ENCODE measurements at regions not wholly inside any gene's neighbourhood (a gene's known extent, or its start where the extent isn't known, plus 50 kb on each side); places are given as distances from the start of the nearest gene placed in this dataset.

DNA sequence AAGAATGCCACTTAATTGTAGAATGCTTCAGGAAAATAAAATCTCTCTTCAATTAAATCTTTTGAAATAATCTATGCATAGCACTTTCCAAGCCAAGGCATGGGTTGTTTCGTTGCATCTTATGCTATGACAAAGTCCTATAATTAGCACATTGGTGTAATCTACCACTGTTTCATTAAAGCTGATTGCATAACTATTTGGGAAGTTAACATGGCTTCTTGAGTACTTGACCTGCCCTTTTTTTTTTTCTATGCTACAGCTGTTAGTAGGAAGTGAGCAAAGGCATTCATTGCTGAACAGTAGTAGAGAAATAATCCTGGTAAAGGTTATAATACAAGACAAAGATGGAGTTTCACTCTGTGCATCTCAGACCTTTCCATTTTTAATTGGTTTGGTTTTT is 557.2 kb upstream of the CELF2 start:
- TF ChIP-seq, protein P1, sequence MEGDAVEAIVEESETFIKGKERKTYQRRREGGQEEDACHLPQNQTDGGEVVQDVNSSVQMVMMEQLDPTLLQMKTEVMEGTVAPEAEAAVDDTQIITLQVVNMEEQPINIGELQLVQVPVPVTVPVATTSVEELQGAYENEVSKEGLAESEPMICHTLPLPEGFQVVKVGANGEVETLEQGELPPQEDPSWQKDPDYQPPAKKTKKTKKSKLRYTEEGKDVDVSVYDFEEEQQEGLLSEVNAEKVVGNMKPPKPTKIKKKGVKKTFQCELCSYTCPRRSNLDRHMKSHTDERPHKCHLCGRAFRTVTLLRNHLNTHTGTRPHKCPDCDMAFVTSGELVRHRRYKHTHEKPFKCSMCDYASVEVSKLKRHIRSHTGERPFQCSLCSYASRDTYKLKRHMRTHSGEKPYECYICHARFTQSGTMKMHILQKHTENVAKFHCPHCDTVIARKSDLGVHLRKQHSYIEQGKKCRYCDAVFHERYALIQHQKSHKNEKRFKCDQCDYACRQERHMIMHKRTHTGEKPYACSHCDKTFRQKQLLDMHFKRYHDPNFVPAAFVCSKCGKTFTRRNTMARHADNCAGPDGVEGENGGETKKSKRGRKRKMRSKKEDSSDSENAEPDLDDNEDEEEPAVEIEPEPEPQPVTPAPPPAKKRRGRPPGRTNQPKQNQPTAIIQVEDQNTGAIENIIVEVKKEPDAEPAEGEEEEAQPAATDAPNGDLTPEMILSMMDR (IDR thresholded peaks at IDR 0.05), result no peak
- no peak overlapping the region for H3K4me3 ChIP-seq
- no peaks in the 10 kb centered on the region for H3K4me1 ChIP-seq (ENCODE audit: low read depth)
- no peaks in the 10 kb centered on the region for H3K9me3 ChIP-seq
- DNase-seq (no peak), ATAC-seq (no peak)
- no peaks in the 10 kb centered on the region for H3K36me3 ChIP-seq (ENCODE audit: low read depth)
- intact Hi-C loops (cut with DNase I, micrococcal nuclease), result no loop called here

DNA sequence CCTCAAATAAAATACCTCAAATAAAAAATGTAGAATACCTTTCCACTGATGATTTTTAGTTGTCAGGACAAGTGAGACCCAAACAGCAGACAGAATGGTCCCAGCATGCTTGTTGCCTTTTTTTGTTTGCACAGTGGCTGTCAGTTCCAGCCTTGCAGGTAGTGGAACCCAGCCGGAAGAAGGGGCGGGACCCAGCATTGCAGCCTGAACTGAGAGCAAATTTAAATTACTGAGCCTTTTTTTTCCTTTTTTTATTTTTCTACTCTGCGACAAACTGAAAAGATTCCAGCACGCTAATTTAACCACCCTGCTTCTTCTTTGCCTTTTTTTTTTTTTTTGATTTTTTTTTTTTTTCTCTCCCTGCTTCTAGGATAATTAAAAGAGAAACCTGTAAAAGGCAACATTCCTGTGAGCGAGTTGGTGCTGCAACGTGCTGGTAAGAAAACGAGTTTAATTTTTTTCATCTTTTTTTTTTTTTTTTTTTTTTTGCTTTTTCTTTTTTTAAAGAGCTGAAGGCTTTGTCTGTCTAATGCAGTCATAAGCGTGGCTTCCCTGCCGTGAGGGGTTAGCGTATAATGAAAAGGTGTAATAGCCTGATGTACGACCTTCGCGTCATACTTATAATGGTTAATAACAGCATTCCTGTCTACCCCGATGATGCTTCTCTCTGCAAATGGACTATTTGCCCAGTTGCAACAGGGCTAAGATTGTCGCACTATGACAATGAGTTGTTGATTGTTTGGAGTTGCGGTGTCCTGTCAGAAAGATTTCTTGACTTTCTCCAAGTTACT is 555.3 kb upstream of the CELF2 start:
- no peaks in the 10 kb centered on the region for H3K9me3 ChIP-seq
- intact Hi-C loops (cut with DNase I, micrococcal nuclease), result no loop called here
- ATAC-seq, result no peak
- TF ChIP-seq, protein P1 (IDR thresholded peaks at IDR 0.05), result no peak
- no peaks in the 10 kb centered on the region for H3K36me3 ChIP-seq (ENCODE audit: low read depth)
- no peaks in the 10 kb centered on the region for H3K4me1 ChIP-seq (ENCODE audit: low read depth)
- DNase-seq, result peak in 1 of 3 donors; percentile 11
- H3K4me3 ChIP-seq, result no peak overlapping the region

DNA sequence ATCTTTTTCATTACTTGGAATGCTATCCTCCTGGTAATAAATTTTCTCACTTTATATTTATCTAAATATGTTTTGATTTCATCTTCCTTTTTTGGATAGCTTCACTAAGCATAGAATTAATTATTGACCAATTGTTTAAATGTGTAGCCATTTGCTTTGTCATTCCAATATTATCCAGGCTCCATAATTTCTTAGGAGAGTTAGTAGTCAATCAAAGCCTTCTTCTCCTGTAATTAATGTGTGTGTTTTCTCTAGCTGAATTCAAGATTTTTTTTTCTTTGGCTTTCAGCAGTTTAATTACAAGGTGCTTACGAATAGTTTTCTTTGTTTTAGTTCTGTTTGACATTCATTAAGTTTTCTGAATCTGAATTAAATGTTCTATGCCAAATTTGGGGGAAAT is 545.9 kb upstream of the CELF2 start:
- no peak for DNase-seq
- H3K36me3 ChIP-seq (ENCODE audit: low read depth), result no peaks in the 10 kb centered on the region
- intact Hi-C loops (cut with DNase I, micrococcal nuclease), result no loop called here
- TF ChIP-seq, protein P1 (IDR thresholded peaks at IDR 0.05), result no peak
- H3K9me3 ChIP-seq, result peaks cover 3% of the 10 kb centered on the region
- no peaks in the 10 kb centered on the region for H3K4me1 ChIP-seq (ENCODE audit: low read depth)
- no peak overlapping the region for H3K4me3 ChIP-seq
- ATAC-seq, result no peak

DNA sequence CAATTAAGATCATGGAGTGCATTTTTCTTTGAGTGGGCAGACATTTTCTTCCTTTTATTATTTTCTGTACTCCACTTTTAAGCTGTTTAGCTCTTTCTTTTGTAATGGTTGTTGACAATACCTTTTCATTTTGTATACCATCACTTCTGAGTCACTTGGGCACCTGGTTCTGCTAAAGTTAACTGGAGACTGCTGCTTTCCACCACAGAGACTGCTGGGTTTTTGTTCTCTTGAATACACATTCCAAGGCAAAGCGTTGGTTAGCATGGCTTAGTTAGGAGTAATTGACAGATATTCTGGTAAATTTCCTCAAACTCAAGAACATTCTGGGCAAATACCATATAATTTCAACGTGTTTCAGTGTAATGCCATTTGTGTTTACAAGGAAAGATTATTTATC is 541.9 kb upstream of the CELF2 start:
- intact Hi-C loops (cut with DNase I, micrococcal nuclease), result no loop called here
- no peak for DNase-seq
- H3K36me3 ChIP-seq (ENCODE audit: low read depth), result no peaks in the 10 kb centered on the region
- TF ChIP-seq, protein P1 (IDR thresholded peaks at IDR 0.05), result no peak
- no peak for ATAC-seq
- no peak overlapping the region for H3K4me3 ChIP-seq
- peaks cover 3% of the 10 kb centered on the region for H3K9me3 ChIP-seq
- H3K4me1 ChIP-seq (ENCODE audit: low read depth), result no peaks in the 10 kb centered on the region

DNA sequence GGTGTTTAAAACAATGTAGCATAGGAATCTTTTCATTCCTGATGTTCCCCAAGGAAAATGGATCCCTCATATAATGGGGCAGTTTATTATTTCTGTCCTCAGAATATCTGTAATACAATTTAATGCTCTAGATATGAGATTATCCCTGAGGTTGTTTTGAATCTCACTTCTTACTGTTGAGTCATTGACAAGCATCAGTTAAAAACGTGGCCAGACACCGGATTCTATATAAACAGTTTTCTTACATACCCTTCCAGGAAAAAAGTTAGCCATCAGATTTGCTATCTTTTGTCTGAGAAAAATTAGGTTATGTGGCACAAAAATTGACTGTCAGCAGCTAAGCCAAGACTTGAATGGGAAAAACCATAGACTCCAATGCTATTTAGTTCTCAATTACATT is 539.8 kb upstream of the CELF2 start:
- ATAC-seq, result no peak
- H3K4me3 ChIP-seq, result no peak overlapping the region
- no peaks in the 10 kb centered on the region for H3K4me1 ChIP-seq (ENCODE audit: low read depth)
- DNase-seq, result no peak
- H3K9me3 ChIP-seq, result no peaks in the 10 kb centered on the region
- TF ChIP-seq, protein P1 (IDR thresholded peaks at IDR 0.05), result no peak
- H3K36me3 ChIP-seq (ENCODE audit: low read depth), result no peaks in the 10 kb centered on the region
- intact Hi-C loops (cut with DNase I, micrococcal nuclease), result no loop called here

Measured in mucosa of descending colon (tissue), 3 donors.